ENCODE measurements at regions not wholly inside any gene's neighbourhood (a gene's known extent, or its start where the extent isn't known, plus 50 kb on each side); places are given as distances from the start of the nearest gene placed in this dataset.

GRCh38 chr2:19669126-19669525, 232.7 kb downstream of the TTC32 start:
- TF ChIP-seq CTCF (IDR thresholded peaks at IDR 0.05): no peak
- no peak for TF ChIP-seq POLR2A (IDR thresholded peaks at IDR 0.05)

Measured in right lobe of liver (tissue), 4 donors.